Smooth muscle cell (in vitro differentiated cells): ENCODE measurements at regions not wholly inside any gene's neighbourhood (a gene's known extent, or its start where the extent isn't known, plus 50 kb on each side); places are given as distances from the start of the nearest gene placed in this dataset.

ENCODE experiments used
- DNase-seq: peaks from one replicate; lab custom pipeline; 2025; ENCODE audit not compliant: unreplicated experiment; lab: John Stamatoyannopoulos, UW
- H2AFZ ChIP-seq: fragments of 200-600 bp; sonication (generic); 2 replicates; pipeline ENCODE4 v1.6.0; 2016; ENCODE audit warnings: antibody characterized with exemption, low read depth, mild to moderate bottlenecking
- H3F3A ChIP-seq: fragments of 200-600 bp; sonication (generic); 2 replicates; pipeline ENCODE4 v1.6.0; 2017; ENCODE audit warnings: antibody characterized with exemption, low read depth
- H3K27ac ChIP-seq: fragments of 200-600 bp; sonication (generic); 2 replicates; pipeline ENCODE4 v1.5.1; 2016; ENCODE audit warnings: low read depth, mild to moderate bottlenecking
- H3K27me3 ChIP-seq: fragments of 200-600 bp; sonication (generic); 2 replicates; pipeline ENCODE4 v1.6.1; 2016; ENCODE audit warnings: low read depth, mild to moderate bottlenecking
- H3K36me3 ChIP-seq: fragments of 200-600 bp; sonication (generic); 2 replicates; pipeline ENCODE4 v1.5.1; 2016; ENCODE audit warnings: low read depth
- H3K4me1 ChIP-seq: fragments of 200-600 bp; sonication (generic); 2 replicates; pipeline ENCODE4 v1.5.1; 2016; ENCODE audit warnings: low read depth
- H3K4me2 ChIP-seq: fragments of 200-600 bp; sonication (generic); 2 replicates; pipeline ENCODE4 v1.6.0; 2016; ENCODE audit warnings: mild to moderate bottlenecking
- H3K4me3 ChIP-seq: fragments of 200-600 bp; sonication (generic); 2 replicates; pipeline ENCODE4 v1.5.1; 2016; ENCODE audit warnings: mild to moderate bottlenecking
- H3K79me2 ChIP-seq: fragments of 200-600 bp; sonication (generic); 2 replicates; pipeline ENCODE4 v1.6.0; 2016; ENCODE audit warnings: low read depth, mild to moderate bottlenecking
- H3K9ac ChIP-seq: fragments of 200-600 bp; sonication (generic); 2 replicates; pipeline ENCODE4 v1.6.0; 2016; ENCODE audit warnings: low read depth
- H3K9me3 ChIP-seq: fragments of 200-600 bp; sonication (generic); replicated peaks from 2 replicates; pipeline ENCODE4 v1.5.1; 2016; ENCODE audit warnings: low read depth
- H4K20me1 ChIP-seq: fragments of 200-600 bp; sonication (generic); 2 replicates; pipeline ENCODE4 v1.6.0; 2016; ENCODE audit warnings: low read depth
- WGBS: methylation state at CpG from one replicate; pipeline ENCODE4 v1.1.7; 2016; ENCODE audit warnings: low lambda C conversion rate; 5-methylcytosine and 5-hydroxymethylcytosine counted together
- TF ChIP-seq, protein P1 (sequence below): fragments of 200-600 bp; sonication (generic); IDR thresholded peaks from 2 replicates; pipeline ENCODE4 v1.5.1; 2017; ENCODE audit warnings: borderline replicate concordance, mild to moderate bottlenecking, antibody characterized with exemption; ENCODE audit not compliant: insufficient read depth, poor library complexity, severe bottlenecking

DNA sequence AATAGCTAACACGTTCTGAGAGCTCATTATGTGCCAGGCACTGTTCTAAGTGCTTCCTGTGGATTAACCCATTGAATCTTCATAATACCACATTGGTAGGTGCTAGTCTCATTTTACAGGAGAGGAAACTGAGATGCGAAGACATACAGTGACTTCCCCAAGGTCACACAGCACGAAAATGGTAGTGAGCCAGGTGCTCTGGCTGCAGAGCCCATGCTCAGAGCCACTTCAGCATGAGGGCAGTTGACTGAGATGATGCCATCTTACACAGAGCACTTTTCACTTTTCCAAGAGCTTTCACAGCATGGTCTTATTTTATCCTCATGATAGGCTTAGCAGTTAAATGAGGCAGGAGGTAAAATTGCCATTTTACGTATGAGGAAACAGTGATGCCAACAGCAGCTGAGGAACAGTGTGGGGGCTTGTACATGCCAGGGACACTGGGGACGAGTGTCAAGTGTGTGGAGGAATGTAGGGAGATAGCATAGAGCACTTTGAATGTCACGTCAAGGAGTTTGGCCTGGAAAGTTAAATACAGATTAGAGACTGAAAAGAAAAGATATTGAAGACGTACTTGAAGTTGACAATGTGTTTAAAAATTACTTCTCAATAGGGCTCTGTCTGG lies 180.0 kb downstream of the KIF4B start:
- no peak for DNase-seq
- Histone ChIP-seq H3K4me1 (no peaks in the 10 kb centered on the region), H3K4me3 (no peak overlapping the region), H3K36me3 (no peaks in the 10 kb centered on the region), H3K9me3 (no peaks in the 10 kb centered on the region), H3K4me2 (no peak overlapping the region), H3K79me2 (no peaks in the 10 kb centered on the region), H3K27ac (no peak overlapping the region), H3K9ac (no peak overlapping the region), H2AFZ (no peak overlapping the region), H3K27me3 (no peaks in the 10 kb centered on the region), H4K20me1 (no peaks in the 10 kb centered on the region), H3F3A (no peaks in the 10 kb centered on the region)
- TF ChIP-seq, protein P1, sequence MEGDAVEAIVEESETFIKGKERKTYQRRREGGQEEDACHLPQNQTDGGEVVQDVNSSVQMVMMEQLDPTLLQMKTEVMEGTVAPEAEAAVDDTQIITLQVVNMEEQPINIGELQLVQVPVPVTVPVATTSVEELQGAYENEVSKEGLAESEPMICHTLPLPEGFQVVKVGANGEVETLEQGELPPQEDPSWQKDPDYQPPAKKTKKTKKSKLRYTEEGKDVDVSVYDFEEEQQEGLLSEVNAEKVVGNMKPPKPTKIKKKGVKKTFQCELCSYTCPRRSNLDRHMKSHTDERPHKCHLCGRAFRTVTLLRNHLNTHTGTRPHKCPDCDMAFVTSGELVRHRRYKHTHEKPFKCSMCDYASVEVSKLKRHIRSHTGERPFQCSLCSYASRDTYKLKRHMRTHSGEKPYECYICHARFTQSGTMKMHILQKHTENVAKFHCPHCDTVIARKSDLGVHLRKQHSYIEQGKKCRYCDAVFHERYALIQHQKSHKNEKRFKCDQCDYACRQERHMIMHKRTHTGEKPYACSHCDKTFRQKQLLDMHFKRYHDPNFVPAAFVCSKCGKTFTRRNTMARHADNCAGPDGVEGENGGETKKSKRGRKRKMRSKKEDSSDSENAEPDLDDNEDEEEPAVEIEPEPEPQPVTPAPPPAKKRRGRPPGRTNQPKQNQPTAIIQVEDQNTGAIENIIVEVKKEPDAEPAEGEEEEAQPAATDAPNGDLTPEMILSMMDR, result no peak
- WGBS, result 83% methylated on average over 7 of the region's 7 CpGs

- no peaks in the 10 kb centered on the region for H3K79me2 ChIP-seq
- H4K20me1 ChIP-seq, result no peaks in the 10 kb centered on the region
- H3K9ac ChIP-seq, result no peak overlapping the region
- TF ChIP-seq, protein P1, result no peak
- no peaks in the 10 kb centered on the region for H3K27me3 ChIP-seq
- no peak overlapping the region for H3K27ac ChIP-seq
- H3K4me3 ChIP-seq, result no peak overlapping the region
- no peaks in the 10 kb centered on the region for H3K4me1 ChIP-seq
- no peaks in the 10 kb centered on the region for H3K36me3 ChIP-seq
- no peaks in the 10 kb centered on the region for H3K9me3 ChIP-seq
- no peak overlapping the region for H2AFZ ChIP-seq
- 83% methylated on average over 4 of the region's 4 CpGs for WGBS
- H3K4me2 ChIP-seq, result no peak overlapping the region
- H3F3A ChIP-seq, result no peaks in the 10 kb centered on the region
- DNase-seq, result no peak
Observed at GRCh38 chr5:155200608-155201007, 187.1 kb downstream of the KIF4B start.

DNA sequence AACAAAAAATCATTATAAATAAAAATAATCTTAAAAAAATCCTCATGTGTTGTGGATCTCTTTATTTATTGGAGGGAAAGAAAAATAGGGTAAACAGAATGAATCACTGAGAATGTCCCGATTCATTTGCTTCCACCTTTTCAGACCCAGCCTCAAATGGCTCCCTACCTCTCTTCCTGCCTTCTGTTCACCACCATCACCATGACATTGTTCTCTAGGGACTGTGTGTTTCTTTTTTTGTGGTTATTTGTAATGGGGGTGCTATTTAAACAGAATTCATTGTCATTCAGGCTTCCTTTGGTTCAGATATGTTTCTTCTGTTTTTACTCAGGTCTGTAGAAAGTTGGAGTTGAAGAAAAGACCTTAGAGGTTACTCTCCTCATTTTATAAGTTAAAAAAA lies 198.2 kb downstream of the KIF4B start:
- Histone ChIP-seq H4K20me1 (no peaks in the 10 kb centered on the region), H2AFZ (no peak overlapping the region), H3K36me3 (no peaks in the 10 kb centered on the region), H3K9ac (no peak overlapping the region), H3K4me2 (no peak overlapping the region), H3K4me1 (no peaks in the 10 kb centered on the region), H3K27ac (no peak overlapping the region), H3K4me3 (no peak overlapping the region), H3F3A (no peaks in the 10 kb centered on the region), H3K79me2 (no peaks in the 10 kb centered on the region), H3K27me3 (no peaks in the 10 kb centered on the region), H3K9me3 (no peaks in the 10 kb centered on the region)
- TF ChIP-seq, protein P1, result no peak
- no peak for DNase-seq
- WGBS, result 79% methylated on average over 1 of the region's 1 CpG

DNA sequence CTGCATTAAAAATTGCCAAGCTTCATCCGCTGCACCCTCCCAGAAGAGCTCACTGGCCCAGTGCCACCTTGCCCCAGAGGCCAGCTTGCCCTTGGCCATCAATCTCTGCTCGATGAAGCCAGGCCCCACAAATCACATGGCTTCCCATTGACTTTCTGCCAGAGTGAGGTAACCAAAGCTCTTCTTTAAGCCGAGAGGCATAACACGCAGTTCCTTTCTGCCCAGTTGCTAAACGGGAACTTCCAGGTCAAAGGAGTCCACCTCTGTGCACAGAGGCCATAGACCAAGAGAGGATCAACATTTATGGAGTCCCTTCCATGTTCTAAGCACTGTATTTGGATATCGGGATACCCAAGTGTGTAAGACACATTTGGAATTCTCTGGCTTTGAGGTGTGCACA lies 208.8 kb downstream of the KIF4B start:
- Histone ChIP-seq H3K79me2 (no peaks in the 10 kb centered on the region), H3K27ac (no peak overlapping the region), H3F3A (no peaks in the 10 kb centered on the region), H3K36me3 (no peaks in the 10 kb centered on the region), H2AFZ (no peak overlapping the region), H3K9me3 (no peaks in the 10 kb centered on the region), H3K4me1 (no peaks in the 10 kb centered on the region), H3K4me2 (no peak overlapping the region), H3K4me3 (no peak overlapping the region), H3K9ac (no peak overlapping the region), H4K20me1 (no peaks in the 10 kb centered on the region), H3K27me3 (no peaks in the 10 kb centered on the region)
- DNase-seq, result no peak
- TF ChIP-seq, protein P1, result no peak
- 82% methylated on average over 6 of the region's 6 CpGs for WGBS
